CD4-positive, alpha-beta T cell treated with Interleukin-12 subunit alpha and Interleukin-12 subunit beta, for 1 hour (primary cell): ENCODE measurements at regions not wholly inside any gene's neighbourhood (a gene's known extent, or its start where the extent isn't known, plus 50 kb on each side); places are given as distances from the start of the nearest gene placed in this dataset.
"Not testable (repeated sequence)": the region's sequence is repeated elsewhere in the genome, so short reads cannot be mapped to it uniquely, and the experiment has no call there.

Experiments used
- DNase-seq: peaks from one replicate; pipeline ENCODE4 v3.0.0-alpha.2; 2020

DNA sequence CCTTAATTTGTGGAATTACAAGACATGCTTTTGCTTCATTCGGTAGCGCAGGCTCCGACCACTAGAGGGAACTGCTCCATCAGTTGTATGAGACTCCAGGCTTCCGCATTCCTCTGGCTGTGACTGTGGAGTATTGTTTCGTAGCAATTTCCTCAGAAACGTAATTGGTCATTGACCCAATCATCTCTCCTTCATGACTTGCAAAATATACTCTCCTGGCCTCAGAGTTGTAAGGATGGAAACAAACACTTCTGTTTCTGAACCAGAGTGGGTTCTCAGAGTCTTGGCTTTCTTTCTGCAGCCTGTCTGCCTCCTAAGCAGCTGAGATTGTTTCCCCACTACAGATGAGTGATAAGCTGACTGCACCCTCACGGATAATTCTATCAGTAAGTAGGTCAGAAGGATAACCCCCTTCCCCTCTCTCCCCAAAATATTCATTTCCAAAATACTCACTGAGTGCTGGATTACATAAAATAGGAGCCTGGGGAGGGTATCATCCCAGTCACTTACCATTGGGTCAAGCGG lies 146.8 kb upstream of the ZC3H12C start:
- peak; percentile 50 for DNase-seq

GRCh38 chr11:109954534-109954933 lies 138.7 kb upstream of the ZC3H12C start:
- DNase-seq = no peak

DNA sequence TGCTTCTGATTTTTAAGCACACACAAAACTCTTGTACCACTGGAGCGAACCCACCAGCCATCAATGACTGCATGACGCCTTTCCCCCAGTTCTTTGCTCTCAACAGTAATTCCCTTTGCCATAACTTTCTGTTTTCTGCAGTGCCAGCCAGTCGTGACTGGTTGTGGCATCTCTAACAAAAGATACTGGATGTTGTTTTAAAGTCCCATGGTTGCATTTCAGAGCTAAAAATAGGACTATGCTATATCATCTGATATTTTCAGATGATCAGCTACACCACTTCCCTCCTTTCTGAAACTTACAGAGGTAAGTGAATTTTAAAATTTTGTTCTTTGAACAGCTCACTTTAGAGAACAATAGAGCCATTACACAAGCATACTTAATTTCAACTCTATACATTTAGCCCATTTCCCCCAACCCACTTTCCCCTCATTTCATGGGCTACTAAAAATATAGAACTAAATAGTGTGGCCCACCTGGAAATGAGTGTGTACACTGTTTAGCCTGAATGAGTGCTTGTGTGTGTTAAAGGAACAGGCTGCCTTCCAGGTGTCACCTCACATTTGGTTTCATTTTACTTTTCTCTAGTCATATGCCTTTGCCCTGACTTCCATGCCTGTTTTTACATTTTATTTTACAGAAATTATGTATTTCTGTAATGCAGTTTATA lies 136.9 kb upstream of the ZC3H12C start:
- DNase-seq = no peak

DNA sequence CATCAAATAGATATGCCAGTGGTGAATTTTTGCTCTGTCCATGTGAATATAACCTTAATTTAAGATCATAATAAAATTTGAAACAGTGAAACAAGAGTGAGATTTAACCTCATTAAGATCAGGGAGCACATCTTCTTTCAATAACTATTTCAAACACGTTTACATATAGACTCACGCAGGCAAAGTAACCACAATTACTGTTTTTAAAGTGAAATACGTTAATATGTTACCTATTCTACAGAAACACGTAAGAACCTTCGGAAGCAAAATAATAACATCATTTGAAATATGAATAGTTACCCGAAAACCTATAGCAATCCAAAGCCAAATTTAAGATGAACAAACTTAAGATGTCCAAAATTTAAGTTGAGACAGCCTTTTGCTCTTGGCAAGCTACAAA lies 136.2 kb upstream of the ZC3H12C start:
- no peak for DNase-seq

- no peak for DNase-seq
Observed at GRCh38 chr11:109957601-109958000, 135.6 kb upstream of the ZC3H12C start.

DNA sequence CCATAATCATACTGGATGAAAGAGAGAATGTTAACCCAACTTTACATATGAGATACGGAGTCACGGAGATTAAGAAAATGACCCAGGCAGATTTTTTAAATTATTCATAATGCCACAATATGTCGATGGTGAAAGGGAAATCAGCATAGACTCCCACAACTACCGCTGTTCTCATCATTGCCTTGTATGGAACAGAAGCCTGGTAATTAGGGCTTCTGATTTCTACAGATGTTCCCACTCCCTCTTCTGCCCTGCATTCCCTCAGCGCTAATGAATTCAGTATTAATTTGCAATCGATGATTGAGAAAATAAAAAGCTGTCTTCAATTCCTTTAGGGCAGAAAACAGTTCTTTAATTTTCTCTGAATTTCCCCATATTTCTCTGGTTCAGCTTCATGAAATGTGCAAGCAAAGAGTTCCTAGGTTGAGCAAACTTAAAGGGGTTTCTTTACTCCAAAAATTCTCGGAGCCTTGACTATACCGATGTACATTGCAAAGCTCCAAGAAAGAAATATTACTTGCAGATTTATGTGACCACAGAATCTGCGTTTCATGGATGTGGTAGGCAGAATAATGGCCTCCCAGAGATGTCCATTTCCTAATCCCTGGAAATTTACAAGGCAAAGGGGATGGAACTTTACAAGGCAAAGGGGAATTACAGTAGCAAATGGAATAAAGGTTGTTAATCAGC lies 134.9 kb upstream of the ZC3H12C start:
- DNase-seq = no peak

GRCh38 chr11:109958821-109959166 lies 134.4 kb upstream of the ZC3H12C start:
- no peak for DNase-seq

GRCh38 chr11:109960831-109961230 lies 132.4 kb upstream of the ZC3H12C start:
- DNase-seq = no peak

DNA sequence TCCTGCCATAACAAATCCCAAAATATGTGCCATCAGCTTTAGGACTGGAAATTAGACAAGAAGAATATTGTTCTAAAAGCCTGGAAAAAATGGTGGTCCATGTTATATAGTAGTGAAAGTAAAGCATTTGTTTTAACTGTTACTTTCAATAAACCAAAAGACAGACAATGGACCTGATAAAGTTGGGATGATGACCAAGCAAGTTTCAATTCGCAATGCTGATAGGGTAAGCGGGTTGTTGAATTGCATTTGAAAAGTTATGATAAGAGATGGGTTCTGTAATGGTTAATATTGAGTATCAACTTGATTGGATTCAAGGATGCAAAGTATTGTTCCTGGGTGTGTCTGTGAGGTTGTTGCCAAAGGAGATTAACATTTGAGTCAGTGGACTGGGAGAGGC lies 131.9 kb upstream of the ZC3H12C start:
- no peak for DNase-seq

DNA sequence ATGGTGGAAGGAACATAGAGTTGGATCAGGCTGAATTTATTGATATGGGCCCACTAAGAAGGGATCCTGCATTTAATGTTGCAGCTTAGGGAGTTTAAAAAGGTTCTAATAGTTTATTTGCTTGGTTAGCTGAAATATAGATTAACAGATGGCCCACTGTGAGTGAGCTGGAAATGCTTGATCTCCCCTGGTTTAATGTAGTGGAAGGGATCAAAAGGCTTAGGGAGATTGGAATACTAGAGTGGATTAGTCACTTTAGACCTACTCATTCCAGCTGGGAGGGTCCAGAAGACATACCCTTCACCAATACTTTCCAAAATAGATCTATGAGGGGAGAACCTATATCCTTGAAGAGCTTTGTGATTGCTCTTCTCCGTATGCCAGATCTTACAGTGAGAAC lies 130.1 kb upstream of the ZC3H12C start:
- DNase-seq = no peak

DNA sequence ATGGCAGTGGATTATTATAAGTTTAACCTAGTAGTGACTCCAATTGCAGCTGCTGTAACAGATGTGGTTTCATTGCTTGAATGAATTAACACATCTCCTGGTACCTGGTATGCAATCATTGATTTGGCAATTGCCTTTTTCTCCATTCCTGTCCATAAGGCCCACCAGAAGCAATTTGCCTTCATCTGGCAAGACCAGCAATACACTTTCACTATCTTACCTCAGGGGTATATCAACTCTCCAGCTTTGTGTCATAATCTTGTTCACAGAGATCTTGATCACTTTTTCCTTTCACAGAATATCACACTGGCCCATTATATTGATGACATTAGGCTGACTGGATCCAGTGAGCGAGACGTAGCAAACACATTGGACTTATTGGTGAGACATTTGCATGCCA lies 128.7 kb upstream of the ZC3H12C start:
- no peak for DNase-seq

DNA sequence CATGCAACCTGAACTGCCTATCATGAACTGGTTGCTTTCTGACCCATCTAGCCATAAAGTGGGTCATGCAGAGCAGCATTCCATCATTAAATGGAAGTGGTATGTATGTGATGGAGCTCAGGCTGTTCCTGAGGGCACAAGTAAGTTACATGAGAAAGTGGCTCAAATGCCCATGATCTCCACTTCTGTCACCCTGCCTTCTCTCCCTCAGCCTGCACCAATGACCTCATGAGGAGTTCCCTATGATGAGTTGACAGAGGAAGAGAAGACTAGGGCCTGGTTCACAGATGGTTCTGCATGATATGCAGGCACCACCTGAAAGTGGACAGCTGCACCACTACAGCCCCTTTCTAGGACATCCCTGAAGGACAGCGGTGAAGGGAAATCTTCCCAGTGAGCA lies 127.7 kb upstream of the ZC3H12C start:
- not testable (repeated sequence) for DNase-seq

GRCh38 chr11:109965926-109966325 lies 127.3 kb upstream of the ZC3H12C start:
- not testable (repeated sequence) for DNase-seq

- DNase-seq = not testable (repeated sequence)
Observed at GRCh38 chr11:109967136-109967535, 126.1 kb upstream of the ZC3H12C start.

- no peak for DNase-seq
Observed at GRCh38 chr11:109968299-109968698, 124.9 kb upstream of the ZC3H12C start.

GRCh38 chr11:109968781-109969180 lies 124.4 kb upstream of the ZC3H12C start:
- no peak for DNase-seq

DNA sequence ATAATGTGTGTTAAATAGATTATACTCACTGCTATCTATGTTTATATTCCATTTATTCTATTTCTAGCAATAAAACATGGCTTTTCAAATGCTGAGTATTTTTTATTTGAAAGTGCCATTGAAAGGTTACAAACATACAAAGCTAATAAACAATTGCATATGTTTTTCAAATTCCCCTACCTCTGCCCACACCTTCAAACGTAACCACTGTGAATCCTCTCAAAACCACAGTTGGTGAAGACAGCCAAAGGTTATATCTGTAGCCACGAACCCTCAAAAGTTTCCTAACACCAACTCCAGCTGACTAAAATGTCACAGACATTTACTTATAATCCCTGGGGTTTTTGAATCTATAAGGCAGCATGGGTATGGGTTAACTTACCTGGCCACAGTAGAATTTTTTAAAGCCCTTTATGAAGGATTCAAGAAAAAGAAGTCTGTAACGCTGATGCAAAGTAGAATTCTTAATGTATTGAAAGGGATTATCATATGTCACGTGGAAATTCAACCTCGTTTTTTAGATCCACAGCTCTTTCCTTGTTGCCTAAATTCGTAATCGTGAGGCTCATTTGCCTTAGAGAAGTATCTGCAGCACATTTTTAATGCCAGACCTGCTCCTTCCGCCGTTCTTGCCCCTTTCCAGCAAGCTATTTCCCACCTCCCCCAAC lies 122.5 kb upstream of the ZC3H12C start:
- no peak for DNase-seq

GRCh38 chr11:109971184-109971523 lies 122.0 kb upstream of the ZC3H12C start:
- no peak for DNase-seq

- DNase-seq = no peak
Observed at GRCh38 chr11:109972181-109972715, 120.9 kb upstream of the ZC3H12C start.

GRCh38 chr11:109972939-109973338 lies 120.3 kb upstream of the ZC3H12C start:
- DNase-seq = no peak

GRCh38 chr11:109973486-109973885 lies 119.7 kb upstream of the ZC3H12C start:
- no peak for DNase-seq

GRCh38 chr11:109974523-109974922 lies 118.7 kb upstream of the ZC3H12C start:
- DNase-seq = no peak

DNA sequence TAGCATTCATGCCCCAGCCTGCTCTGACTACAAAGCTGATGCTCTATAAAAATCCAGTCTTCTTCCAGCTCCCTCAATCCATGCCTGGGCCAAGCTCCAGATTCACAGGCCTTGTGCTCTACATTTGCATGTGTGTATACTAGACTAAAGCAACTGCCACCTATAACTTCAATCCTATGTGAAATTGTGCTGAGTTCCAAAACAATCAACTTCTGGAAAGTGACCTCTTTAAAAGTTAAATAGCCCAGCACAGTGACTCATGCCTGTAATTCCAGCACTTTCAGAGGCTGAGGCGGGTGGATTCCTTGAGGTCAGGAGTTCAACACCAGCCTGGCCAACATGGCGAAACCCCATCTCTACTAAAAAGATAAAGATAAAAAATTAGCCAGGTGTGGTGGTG lies 114.3 kb upstream of the ZC3H12C start:
- no peak for DNase-seq
